GM12878 (cell line): ENCODE measurements at regions not wholly inside any gene's neighbourhood (a gene's known extent, or its start where the extent isn't known, plus 50 kb on each side); places are given as distances from the start of the nearest gene placed in this dataset.

Experiments used
- ATAC-seq: fragments of 200-7000 bp; cut with Tn5 transposase; 3 replicates; pipeline ENCODE4 v1.9.1; 2020; ENCODE audit warnings: mild to moderate bottlenecking, moderate library complexity
- BruUV-seq: library from RNA; stranded (reverse); fragments of 400-500 nt; replicated peaks from 2 replicates; lab custom pipeline; 2021; lab: Mats Ljungman, UMichigan
- CTCF ChIA-PET: fragments of 300-600 bp; sonication (Branson Sonifier 250); formaldehyde crosslinking; extraction: SDS; loops from one replicate; lab custom pipeline; 2021; ENCODE audit warnings: inconsistent platforms; lab: Yijun Ruan, JAX
- POLR2A ChIA-PET: fragments of 350-600 bp; formaldehyde crosslinking; extraction: SDS; loops from one replicate; lab custom pipeline; 2021; ENCODE audit warnings: inconsistent platforms; lab: Charles Lee
- RAD21 ChIA-PET: fragments of 300-600 bp; sonication (Branson Sonifier 250); formaldehyde crosslinking; loops from one replicate; lab custom pipeline; 2023; ENCODE audit warnings: antibody characterized with exemption; ENCODE audit not compliant: unreplicated experiment; lab: Charles Lee
- SMC1A ChIA-PET: fragments of 300-600 bp; sonication (Branson Sonifier 250); formaldehyde crosslinking; loops from one replicate; lab custom pipeline; 2023; ENCODE audit not compliant: unreplicated experiment, uncharacterized antibody; lab: Charles Lee
- DNase-seq: peaks from one replicate; pipeline ENCODE4 v3.0.0-alpha.2; 2011; ENCODE audit warnings: low read depth, low spot score
- FAIRE-seq: peaks from 3 replicates; lab custom pipeline; 2011; peaks lifted over from hg19 to GRCh38; lab: Jason Lieb, UNC
- H2AFZ ChIP-seq: 2 replicates; pipeline ENCODE4 v1.6.0; 2011; ENCODE audit warnings: low read depth, low read length, control low read depth; ENCODE audit not compliant: control insufficient read depth
- H3K27ac ChIP-seq: 2 replicates; pipeline ENCODE4 v1.5.1; 2011; ENCODE audit warnings: control low read depth; ENCODE audit not compliant: control insufficient read depth, insufficient read depth
- H3K27me3 ChIP-seq, 2 experiments: replicated peaks in 1 of 2; 2 replicates each; pipeline versions ENCODE4 v1.6.0 to v1.6.1; 2011; ENCODE audit warnings: low read length in 1 of 2; ENCODE audit not compliant: control insufficient read depth in 2 of 2, insufficient read depth in 2 of 2
- H3K36me3 ChIP-seq, 2 experiments: 2 replicates each; pipeline ENCODE4 v1.5.1; 2011; ENCODE audit warnings: low read length in 1 of 2; ENCODE audit not compliant: control insufficient read depth in 2 of 2, insufficient read depth in 2 of 2
- H3K4me1 ChIP-seq: 2 replicates; pipeline ENCODE4 v1.6.1; 2011; ENCODE audit warnings: mild to moderate bottlenecking, low read length, moderate library complexity, mixed read lengths; ENCODE audit not compliant: control insufficient read depth, insufficient read depth
- H3K4me2 ChIP-seq: 2 replicates; pipeline ENCODE4 v1.6.0; 2011; ENCODE audit warnings: control low read depth; ENCODE audit not compliant: control insufficient read depth, insufficient read depth
- H3K4me3 ChIP-seq: fragments of 200-600 bp; sonication (generic); 2 replicates; pipeline ENCODE4 v1.5.1; 2016
- H3K79me2 ChIP-seq: 2 replicates; pipeline ENCODE4 v1.6.0; 2011; ENCODE audit warnings: low read length; ENCODE audit not compliant: control insufficient read depth, insufficient read depth
- H3K9ac ChIP-seq: 2 replicates; pipeline ENCODE4 v1.8.0; 2011; ENCODE audit warnings: low read length, control low read depth, mixed read lengths; ENCODE audit not compliant: control insufficient read depth, insufficient read depth
- H3K9me3 ChIP-seq: replicated peaks from 3 replicates; pipeline ENCODE4 v1.5.1; 2011; ENCODE audit warnings: mild to moderate bottlenecking, low read length; ENCODE audit not compliant: control insufficient read depth, insufficient read depth
- H4K20me1 ChIP-seq: 2 replicates; pipeline ENCODE4 v1.6.0; 2011; ENCODE audit not compliant: control insufficient read depth, insufficient read depth
- BCL11A ChIP-seq: IDR thresholded peaks from 2 replicates; pipeline ENCODE4 v1.6.1; 2011; ENCODE audit warnings: low read depth, low read length
- HSF1 ChIP-seq: fragments of 150-350 bp; IDR thresholded peaks from 2 replicates; pipeline ENCODE4 v1.6.1; 2014; ENCODE audit warnings: mild to moderate bottlenecking, low read depth, low read length
- MTA3 ChIP-seq: IDR thresholded peaks from 2 replicates; pipeline ENCODE4 v1.6.1; 2012; ENCODE audit warnings: low read length, inconsistent platforms, borderline replicate concordance
- PML ChIP-seq: IDR thresholded peaks from 2 replicates; pipeline ENCODE4 v1.6.1; 2012; ENCODE audit warnings: low read length, inconsistent platforms
- POLR2A ChIP-seq: IDR thresholded peaks from 2 replicates; pipeline ENCODE4 v1.6.1; 2011; ENCODE audit warnings: low read depth, mild to moderate bottlenecking, low read length
- POU2F2 ChIP-seq: IDR thresholded peaks from 3 replicates; pipeline ENCODE4 v1.6.1; 2011; ENCODE audit warnings: low read depth, mild to moderate bottlenecking, low read length, borderline replicate concordance
- TCF12 ChIP-seq: IDR thresholded peaks from 2 replicates; pipeline ENCODE4 v1.6.1; 2011; ENCODE audit warnings: low read depth, mild to moderate bottlenecking, low read length
- ZNF384 ChIP-seq: IDR thresholded peaks from 2 replicates; pipeline ENCODE4 v1.6.1; 2012; ENCODE audit warnings: low read depth, mild to moderate bottlenecking, low read length, improper control_type of control experiment, borderline replicate concordance
- WGBS: methylation state at CpG from one replicate; pipeline ENCODE4 v1.1.6; 2016; ENCODE audit warnings: low lambda C conversion rate; ENCODE audit not compliant: insufficient replicate concordance, insufficient coverage; ENCODE audit errors: missing lambda C conversion rate; 5-methylcytosine and 5-hydroxymethylcytosine counted together
- in situ Hi-C: fragments of 300-500 bp; cut with MboI; formaldehyde crosslinking; loops from 9 replicates; pipeline ENCODE4 v1.14.3; 2018; ENCODE audit warnings: mixed read lengths
- intact Hi-C: fragments of 100-400 bp; cut with micrococcal nuclease; formaldehyde crosslinking; loops from one replicate; pipeline ENCODE4 v1.14.2; 2022; ENCODE audit not compliant: unreplicated experiment
- TF ChIP-seq, protein P1 (sequence below): IDR thresholded peaks from 2 replicates; pipeline ENCODE4 v1.6.1; 2011; ENCODE audit warnings: low read depth, low read length, improper control_type of control experiment, borderline replicate concordance

DNA sequence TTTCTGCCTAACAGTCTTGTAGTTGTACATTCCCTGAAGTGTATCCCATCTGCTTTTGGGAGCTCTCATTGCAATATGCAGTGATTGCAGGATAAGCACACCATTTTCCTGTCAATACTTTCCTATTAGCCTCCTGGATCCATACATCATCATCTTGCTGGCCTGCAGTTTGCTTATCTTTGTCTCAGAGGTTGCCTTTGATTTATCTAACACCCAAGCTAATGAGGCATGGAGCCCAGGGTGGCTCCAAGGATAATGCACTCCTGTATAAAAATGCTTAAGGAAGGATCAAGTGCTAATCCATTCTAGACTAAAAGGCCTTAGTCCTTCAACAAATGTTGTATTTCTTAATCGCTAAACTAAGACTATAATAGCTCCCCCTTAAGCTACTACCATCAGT is 161.6 kb upstream of the OBI1 start:
- ATAC-seq = no peak
- Histone ChIP-seq H3K9me3 (no peaks in the 10 kb centered on the region), H3K36me3 (no peaks in the 10 kb centered on the region)
- TF ChIP-seq ZNF384 (no peak), POU2F2 (no peak), PML (no peak), BCL11A (no peak)
- TF ChIP-seq, all 136 proteins: peak for 0
- FAIRE-seq (no peak), DNase-seq (no peak)
- in situ Hi-C loops = no loop called here
- CTCF ChIA-PET = no interaction called here
- H3K4me2 ChIP-seq = no peak overlapping the region
- 94% methylated on average over 1 of the region's 1 CpG for WGBS
- SMC1A ChIA-PET = no interaction called here
- no peak overlapping the region for H3K9ac ChIP-seq
- H3K4me1 ChIP-seq = no peaks in the 10 kb centered on the region
- no peak overlapping the region for H3K27ac ChIP-seq
- no peak overlapping the region for H2AFZ ChIP-seq
- H3K79me2 ChIP-seq = no peaks in the 10 kb centered on the region
- RAD21 ChIA-PET = no interaction called here
- POLR2A ChIA-PET = interaction anchor here (0.5 kb wide), 1 partner anchor 216 kb away, joined by 9 read pairs; no protein-coding TSS in a partner anchor
- no TSS peak for BruUV-seq
- H3K4me3 ChIP-seq = no peak overlapping the region
- no peaks in the 10 kb centered on the region for H4K20me1 ChIP-seq
- no peaks in the 10 kb centered on the region for H3K27me3 ChIP-seq
- intact Hi-C loops = no loop called here

- intact Hi-C loops = no loop called here
- TF ChIP-seq HSF1 (no peak), POLR2A (no peak), ZNF384 (no peak), TCF12 (no peak), MTA3 (no peak)
- TF ChIP-seq, protein P1, sequence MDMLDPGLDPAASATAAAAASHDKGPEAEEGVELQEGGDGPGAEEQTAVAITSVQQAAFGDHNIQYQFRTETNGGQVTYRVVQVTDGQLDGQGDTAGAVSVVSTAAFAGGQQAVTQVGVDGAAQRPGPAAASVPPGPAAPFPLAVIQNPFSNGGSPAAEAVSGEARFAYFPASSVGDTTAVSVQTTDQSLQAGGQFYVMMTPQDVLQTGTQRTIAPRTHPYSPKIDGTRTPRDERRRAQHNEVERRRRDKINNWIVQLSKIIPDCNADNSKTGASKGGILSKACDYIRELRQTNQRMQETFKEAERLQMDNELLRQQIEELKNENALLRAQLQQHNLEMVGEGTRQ = no peak
- POLR2A ChIA-PET = no interaction called here
- RAD21 ChIA-PET = no interaction called here
- Histone ChIP-seq H3K4me3 (no peak overlapping the region), H2AFZ (no peak overlapping the region), H3K27ac (no peak overlapping the region), H3K4me2 (no peak overlapping the region), H3K36me3 (no peaks in the 10 kb centered on the region), H3K9ac (no peak overlapping the region), H4K20me1 (no peaks in the 10 kb centered on the region), H3K27me3 (no peaks in the 10 kb centered on the region; a peak in 1 of 4 replicates), H3K79me2 (no peaks in the 10 kb centered on the region), H3K9me3 (no peaks in the 10 kb centered on the region), H3K4me1 (no peaks in the 10 kb centered on the region)
- SMC1A ChIA-PET = interaction anchor here (1.3 kb wide), 1 partner anchor 19 kb away, joined by 5 read pairs; no protein-coding TSS in a partner anchor
- in situ Hi-C loops = no loop called here
- ATAC-seq (no peak), DNase-seq (no peak), FAIRE-seq (no peak)
- 49% methylated on average over 15 of the region's 15 CpGs for WGBS
- CTCF ChIA-PET = interaction anchor here (0.7 to 1.2 kb wide), 2 partner anchors 217 to 576 kb away, joined by 3 read pairs; no protein-coding TSS in a partner anchor
- no TSS peak for BruUV-seq
Measured at GRCh38 chr13:78816592-78816991, 157.6 kb upstream of the OBI1 start.
